ENCODE measurements at regions not wholly inside any gene's neighbourhood (a gene's known extent, or its start where the extent isn't known, plus 50 kb on each side); places are given as distances from the start of the nearest gene placed in this dataset.

DNA sequence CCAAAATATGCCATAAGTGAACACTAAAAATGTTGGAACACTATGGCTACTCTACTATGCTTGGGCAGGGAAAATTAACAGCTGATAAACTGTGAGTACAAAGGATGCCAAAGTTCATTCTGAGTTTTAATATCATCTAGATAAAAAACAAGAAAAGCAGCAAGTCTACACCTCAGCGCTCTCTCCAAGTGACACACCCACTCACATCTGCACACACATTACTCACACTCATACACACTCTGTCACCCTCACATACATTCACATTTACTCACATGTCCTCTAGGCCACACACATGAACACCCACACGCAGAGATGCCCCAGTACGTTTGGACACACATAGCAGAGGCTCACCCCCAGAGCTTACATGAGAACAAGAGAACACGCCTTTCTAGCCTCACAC is 87.3 kb upstream of the RAB4A start:
- TF ChIP-seq TAF1 (IDR thresholded peaks at IDR 0.05; ENCODE audit: low read depth, low read length) (no peak), POLR2A (IDR thresholded peaks at IDR 0.05; ENCODE audit: low read depth, low read length) (no peak), POLR2AphosphoS5 (IDR thresholded peaks at IDR 0.05; ENCODE audit: low read depth, low read length) (no peak)

Data from GM12891 (cell line).